ENCODE measurements at regions not wholly inside any gene's neighbourhood (a gene's known extent, or its start where the extent isn't known, plus 50 kb on each side); places are given as distances from the start of the nearest gene placed in this dataset.

DNA sequence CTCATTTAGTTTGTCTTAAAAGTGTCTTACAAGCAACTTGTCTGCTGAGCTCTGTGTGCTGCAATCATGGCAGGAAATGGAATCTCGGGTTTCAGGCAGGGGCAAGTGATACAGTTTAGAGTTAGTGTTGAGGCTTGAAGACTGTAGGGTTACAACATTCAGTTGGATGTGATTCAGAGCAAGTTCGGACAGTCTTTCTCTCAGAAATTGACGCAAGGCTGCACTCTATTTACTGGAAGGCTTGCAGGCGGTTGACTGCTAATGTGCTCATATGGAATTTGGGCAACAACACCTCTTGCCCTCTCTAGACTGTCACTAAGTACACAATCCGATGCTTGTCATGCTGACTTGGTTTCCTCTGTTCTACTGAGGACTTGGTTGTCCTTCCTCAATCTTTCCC, 161.7 kb upstream of the BMPER start:
- Histone ChIP-seq H3K27ac (ENCODE audit: low read depth in 1 of 2, low read length in 1 of 2) (peak overlapping the region; percentile 56 to 73), H3K4me1 (ENCODE audit: control insufficient read depth in 2 of 2, insufficient read depth in 2 of 2, low read length in 2 of 2) (peaks cover 0 to 4% of the 10 kb centered on the region in 2 donors), H3K4me3 (ENCODE audit: low read length in 2 of 2) (no peak overlapping the region), H3K36me3 (ENCODE audit: control insufficient read depth in 2 of 2, insufficient read depth in 2 of 2, low read length in 1 of 2) (no peaks in the 10 kb centered on the region), H3K9me3 (ENCODE audit: control insufficient read depth in 2 of 2, insufficient read depth in 1 of 2, low read length in 1 of 2) (no peaks in the 10 kb centered on the region), H3K27me3 (ENCODE audit: control insufficient read depth in 2 of 2, insufficient read depth in 1 of 2, low read length in 1 of 2) (no peaks in the 10 kb centered on the region)
- peak in 2 of 9 donors; percentile 4 to 25 for DNase-seq (ENCODE audit: low read depth in 6 of 9, low spot score in 9 of 9)
- 93% methylated on average over 5 of the region's 5 CpGs for WGBS

DNA sequence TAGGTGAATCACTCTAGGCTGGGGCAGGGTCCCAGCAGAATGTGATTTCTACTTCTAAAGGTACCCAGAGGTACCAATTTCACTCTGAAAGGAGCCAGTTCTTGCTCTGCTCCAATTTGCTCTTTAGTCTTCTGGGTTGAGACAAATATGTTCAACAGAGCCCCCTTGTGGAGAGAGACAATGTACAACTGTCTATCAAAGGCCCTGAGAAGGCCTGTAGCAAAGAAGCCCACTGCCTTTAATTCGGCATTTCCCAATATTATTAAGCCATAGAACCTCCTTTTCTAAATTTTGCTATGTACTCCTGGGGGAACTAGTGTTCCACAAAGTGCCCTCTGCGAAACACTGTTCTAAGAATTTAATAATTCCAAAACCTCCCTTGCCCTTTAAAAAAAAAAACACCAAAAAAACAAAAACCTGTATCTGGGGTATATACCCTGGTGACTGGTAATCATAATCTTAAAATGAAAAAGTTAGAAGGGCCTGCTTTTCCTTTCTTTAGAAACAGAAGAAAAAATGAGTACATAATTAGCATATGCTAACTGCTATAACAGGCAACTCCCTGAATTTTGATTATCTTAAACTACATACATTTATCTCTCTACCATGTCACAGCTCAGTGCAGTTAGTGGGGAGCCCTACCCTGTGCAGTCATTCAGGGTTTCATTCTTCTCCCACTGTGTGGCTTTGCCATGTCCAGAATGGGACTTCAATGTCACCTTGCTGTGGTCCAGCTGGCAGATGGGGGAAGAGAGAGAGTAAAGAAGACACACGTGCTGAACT, 160.9 kb upstream of the BMPER start:
- peak overlapping the region; percentile 56 to 72 for H3K27ac ChIP-seq (ENCODE audit: low read depth in 1 of 2, low read length in 1 of 2)
- H3K27me3 ChIP-seq (ENCODE audit: control insufficient read depth in 2 of 2, insufficient read depth in 1 of 2, low read length in 1 of 2) = no peaks in the 10 kb centered on the region
- H3K4me1 ChIP-seq (ENCODE audit: control insufficient read depth in 2 of 2, insufficient read depth in 2 of 2, low read length in 2 of 2) = peaks cover 0 to 4% of the 10 kb centered on the region in 2 donors
- H3K4me3 ChIP-seq (ENCODE audit: low read length in 2 of 2) = no peak overlapping the region
- no peaks in the 10 kb centered on the region for H3K9me3 ChIP-seq (ENCODE audit: control insufficient read depth in 2 of 2, insufficient read depth in 1 of 2, low read length in 1 of 2)
- H3K36me3 ChIP-seq (ENCODE audit: control insufficient read depth in 2 of 2, insufficient read depth in 2 of 2, low read length in 1 of 2) = no peaks in the 10 kb centered on the region
- whole genome bisulfite sequencing = 92% methylated on average over 3 of the region's 3 CpGs
- DNase-seq (ENCODE audit: low read depth in 6 of 9, low spot score in 9 of 9) = peak in 1 of 9 donors; percentile 25

DNA sequence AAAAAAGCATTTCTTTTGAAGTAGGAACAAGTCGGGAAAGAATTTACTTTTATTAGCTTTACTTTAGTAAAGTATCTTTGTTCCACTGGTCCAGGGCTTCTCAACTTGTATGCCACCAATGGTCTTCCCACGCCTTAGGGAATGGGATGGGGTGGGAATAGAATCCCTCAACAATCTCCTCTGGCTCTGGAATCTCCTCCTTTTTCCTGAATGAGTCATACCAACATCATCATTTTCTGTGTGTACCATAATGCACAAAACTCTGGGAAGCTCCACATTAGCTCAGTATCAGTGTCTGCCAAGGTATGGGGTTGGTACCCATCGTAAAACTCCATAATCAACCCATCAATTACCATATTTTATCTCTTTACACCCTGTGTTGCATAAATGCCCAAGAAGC, 159.4 kb upstream of the BMPER start:
- Histone ChIP-seq H3K36me3 (ENCODE audit: control insufficient read depth in 2 of 2, insufficient read depth in 2 of 2, low read length in 1 of 2) (no peaks in the 10 kb centered on the region), H3K4me3 (ENCODE audit: low read length in 2 of 2) (no peak overlapping the region), H3K9me3 (ENCODE audit: control insufficient read depth in 2 of 2, insufficient read depth in 1 of 2, low read length in 1 of 2) (no peaks in the 10 kb centered on the region), H3K27me3 (ENCODE audit: control insufficient read depth in 2 of 2, insufficient read depth in 1 of 2, low read length in 1 of 2) (no peaks in the 10 kb centered on the region), H3K4me1 (ENCODE audit: control insufficient read depth in 2 of 2, insufficient read depth in 2 of 2, low read length in 2 of 2) (peaks cover 0 to 4% of the 10 kb centered on the region in 2 donors), H3K27ac (ENCODE audit: low read depth in 1 of 2, low read length in 1 of 2) (no peak overlapping the region)
- 95% methylated on average over 3 of the region's 3 CpGs for WGBS
- no peak for DNase-seq (ENCODE audit: low read depth in 6 of 9, low spot score in 9 of 9)

DNA sequence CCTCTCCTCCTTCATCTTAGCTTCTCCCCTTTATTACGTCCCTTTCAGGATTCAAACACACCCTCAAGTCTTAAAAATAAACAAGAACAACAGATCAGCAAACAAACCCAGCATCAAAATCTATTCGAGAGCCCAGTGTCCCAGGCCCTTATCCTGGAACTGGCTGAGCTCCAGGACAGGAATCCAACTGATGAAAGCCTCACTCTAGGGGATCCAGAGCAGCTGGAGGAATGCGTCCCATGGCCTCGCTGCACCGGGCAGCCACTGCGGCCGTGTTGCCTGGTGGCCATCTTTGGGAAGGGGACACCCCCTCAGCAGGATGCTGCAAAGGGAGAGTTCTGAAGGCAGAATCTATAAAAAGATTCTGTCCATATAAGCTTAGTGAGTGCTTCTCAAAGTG, 156.5 kb upstream of the BMPER start:
- DNase-seq (ENCODE audit: low read depth in 6 of 9, low spot score in 9 of 9) = no peak
- Histone ChIP-seq H3K27ac (ENCODE audit: low read depth in 1 of 2, low read length in 1 of 2) (no peak overlapping the region), H3K4me3 (ENCODE audit: low read length in 2 of 2) (no peak overlapping the region), H3K4me1 (ENCODE audit: control insufficient read depth in 2 of 2, insufficient read depth in 2 of 2, low read length in 2 of 2) (peaks cover 0 to 4% of the 10 kb centered on the region in 2 donors), H3K27me3 (ENCODE audit: control insufficient read depth in 2 of 2, insufficient read depth in 1 of 2, low read length in 1 of 2) (no peaks in the 10 kb centered on the region), H3K9me3 (ENCODE audit: control insufficient read depth in 2 of 2, insufficient read depth in 1 of 2, low read length in 1 of 2) (no peaks in the 10 kb centered on the region), H3K36me3 (ENCODE audit: control insufficient read depth in 2 of 2, insufficient read depth in 2 of 2, low read length in 1 of 2) (no peaks in the 10 kb centered on the region)
- WGBS = 91% methylated on average over 7 of the region's 7 CpGs

GRCh38 chr7:33750177-33750576, 155.2 kb upstream of the BMPER start:
- no peak overlapping the region for H3K27ac ChIP-seq (ENCODE audit: low read depth in 1 of 2, low read length in 1 of 2)
- WGBS = 59% methylated on average over 1 of the region's 1 CpG
- H3K4me3 ChIP-seq (ENCODE audit: low read length in 2 of 2) = no peak overlapping the region
- no peaks in the 10 kb centered on the region for H3K36me3 ChIP-seq (ENCODE audit: control insufficient read depth in 2 of 2, insufficient read depth in 2 of 2, low read length in 1 of 2)
- H3K9me3 ChIP-seq (ENCODE audit: control insufficient read depth in 2 of 2, insufficient read depth in 1 of 2, low read length in 1 of 2) = no peaks in the 10 kb centered on the region
- H3K27me3 ChIP-seq (ENCODE audit: control insufficient read depth in 2 of 2, insufficient read depth in 1 of 2, low read length in 1 of 2) = no peaks in the 10 kb centered on the region
- DNase-seq (ENCODE audit: low read depth in 6 of 9, low spot score in 9 of 9) = no peak
- H3K4me1 ChIP-seq (ENCODE audit: control insufficient read depth in 2 of 2, insufficient read depth in 2 of 2, low read length in 2 of 2) = no peaks in the 10 kb centered on the region

- WGBS = 91% methylated on average over 1 of the region's 1 CpG
- DNase-seq (ENCODE audit: low read depth in 6 of 9, low spot score in 9 of 9) = no peak
Measured at GRCh38 chr7:33751443-33751842, 153.9 kb upstream of the BMPER start.

DNA sequence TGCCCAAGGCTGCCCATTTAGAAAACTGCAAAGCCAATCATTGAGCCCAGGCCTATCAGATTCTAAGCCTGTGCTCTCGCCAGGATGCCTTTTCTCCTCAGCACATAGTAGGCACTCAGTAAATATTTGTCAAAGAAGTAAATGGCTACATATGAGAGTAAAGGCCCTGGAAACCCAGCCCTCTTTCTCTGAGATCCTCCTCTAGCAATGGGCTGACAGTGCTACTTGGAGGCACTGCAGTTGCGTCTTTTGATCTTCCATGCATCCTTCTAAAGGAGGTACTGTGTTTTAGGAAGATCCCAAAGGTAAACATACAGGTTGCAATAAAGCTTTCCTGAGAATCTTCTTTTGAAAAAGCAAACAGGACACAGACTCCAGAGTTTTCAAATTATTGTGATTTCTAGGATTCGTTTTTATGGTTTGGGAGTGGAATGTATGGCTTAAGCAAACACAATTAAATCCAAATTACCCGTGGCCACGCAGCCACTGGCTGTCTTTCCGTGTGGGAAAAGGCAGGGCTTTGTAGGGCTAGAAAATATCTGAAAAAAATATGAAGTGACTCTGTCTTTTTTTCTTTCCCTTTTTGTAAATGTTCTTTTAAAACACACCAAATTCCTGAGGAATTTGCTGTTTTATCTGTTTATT, 151.3 kb upstream of the BMPER start:
- Histone ChIP-seq H3K4me1 (ENCODE audit: control insufficient read depth in 2 of 2, insufficient read depth in 2 of 2, low read length in 2 of 2) (no peaks in the 10 kb centered on the region), H3K27ac (ENCODE audit: low read depth in 1 of 2, low read length in 1 of 2) (no peak overlapping the region), H3K4me3 (ENCODE audit: low read length in 2 of 2) (no peak overlapping the region), H3K36me3 (ENCODE audit: control insufficient read depth in 2 of 2, insufficient read depth in 2 of 2, low read length in 1 of 2) (no peaks in the 10 kb centered on the region), H3K9me3 (ENCODE audit: control insufficient read depth in 2 of 2, insufficient read depth in 1 of 2, low read length in 1 of 2) (no peaks in the 10 kb centered on the region), H3K27me3 (ENCODE audit: control insufficient read depth in 2 of 2, insufficient read depth in 1 of 2, low read length in 1 of 2) (peaks cover 0 to 3% of the 10 kb centered on the region in 2 donors)
- 84% methylated on average over 6 of the region's 6 CpGs for WGBS
- DNase-seq (ENCODE audit: low read depth in 6 of 9, low spot score in 9 of 9) = no peak

More at GRCh38 chr7:33751443-33751842, 153.9 kb upstream of the BMPER start:
- no peaks in the 10 kb centered on the region for H3K36me3 ChIP-seq (ENCODE audit: control insufficient read depth in 2 of 2, insufficient read depth in 2 of 2, low read length in 1 of 2)
- no peaks in the 10 kb centered on the region for H3K9me3 ChIP-seq (ENCODE audit: control insufficient read depth in 2 of 2, insufficient read depth in 1 of 2, low read length in 1 of 2)
- H3K27ac ChIP-seq (ENCODE audit: low read depth in 1 of 2, low read length in 1 of 2) = no peak overlapping the region
- no peak overlapping the region for H3K4me3 ChIP-seq (ENCODE audit: low read length in 2 of 2)
- no peaks in the 10 kb centered on the region for H3K4me1 ChIP-seq (ENCODE audit: control insufficient read depth in 2 of 2, insufficient read depth in 2 of 2, low read length in 2 of 2)
- H3K27me3 ChIP-seq (ENCODE audit: control insufficient read depth in 2 of 2, insufficient read depth in 1 of 2, low read length in 1 of 2) = peaks cover 0 to 3% of the 10 kb centered on the region in 2 donors

- Histone ChIP-seq H3K4me3 (ENCODE audit: low read length in 2 of 2) (no peak overlapping the region), H3K27ac (ENCODE audit: low read depth in 1 of 2, low read length in 1 of 2) (no peak overlapping the region), H3K4me1 (ENCODE audit: control insufficient read depth in 2 of 2, insufficient read depth in 2 of 2, low read length in 2 of 2) (no peaks in the 10 kb centered on the region), H3K9me3 (ENCODE audit: control insufficient read depth in 2 of 2, insufficient read depth in 1 of 2, low read length in 1 of 2) (no peaks in the 10 kb centered on the region), H3K36me3 (ENCODE audit: control insufficient read depth in 2 of 2, insufficient read depth in 2 of 2, low read length in 1 of 2) (no peaks in the 10 kb centered on the region), H3K27me3 (ENCODE audit: control insufficient read depth in 2 of 2, insufficient read depth in 1 of 2, low read length in 1 of 2) (peaks cover 0 to 3% of the 10 kb centered on the region in 2 donors)
- 91% methylated on average over 15 of the region's 15 CpGs for WGBS
- no peak for DNase-seq (ENCODE audit: low read depth in 6 of 9, low spot score in 9 of 9)
Measured at GRCh38 chr7:33754933-33755928, 150.1 kb upstream of the BMPER start.

Measured in thymus (tissue), 11 donors.